ENCODE measurements at regions not wholly inside any gene's neighbourhood (a gene's known extent, or its start where the extent isn't known, plus 50 kb on each side); places are given as distances from the start of the nearest gene placed in this dataset.

DNA sequence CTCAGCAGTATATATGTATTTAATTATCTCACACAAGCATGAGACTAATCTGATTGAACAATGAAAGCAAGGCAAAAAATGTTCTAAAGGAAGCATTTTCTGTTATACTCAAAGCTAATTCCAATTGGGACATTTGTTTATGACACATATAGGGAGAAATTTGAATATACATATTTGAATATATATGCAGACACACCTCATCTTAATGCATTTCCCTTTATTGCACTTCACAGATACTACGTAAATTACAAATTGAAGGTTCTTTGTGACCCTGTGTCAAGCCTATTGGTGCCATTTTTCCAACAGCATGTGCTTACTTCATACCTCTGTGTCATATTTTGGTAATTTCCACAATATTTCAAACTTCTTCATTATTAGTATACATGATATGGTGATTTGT lies 132.1 kb upstream of the STEAP1 start (continued):
- TF ChIP-seq, protein P1, sequence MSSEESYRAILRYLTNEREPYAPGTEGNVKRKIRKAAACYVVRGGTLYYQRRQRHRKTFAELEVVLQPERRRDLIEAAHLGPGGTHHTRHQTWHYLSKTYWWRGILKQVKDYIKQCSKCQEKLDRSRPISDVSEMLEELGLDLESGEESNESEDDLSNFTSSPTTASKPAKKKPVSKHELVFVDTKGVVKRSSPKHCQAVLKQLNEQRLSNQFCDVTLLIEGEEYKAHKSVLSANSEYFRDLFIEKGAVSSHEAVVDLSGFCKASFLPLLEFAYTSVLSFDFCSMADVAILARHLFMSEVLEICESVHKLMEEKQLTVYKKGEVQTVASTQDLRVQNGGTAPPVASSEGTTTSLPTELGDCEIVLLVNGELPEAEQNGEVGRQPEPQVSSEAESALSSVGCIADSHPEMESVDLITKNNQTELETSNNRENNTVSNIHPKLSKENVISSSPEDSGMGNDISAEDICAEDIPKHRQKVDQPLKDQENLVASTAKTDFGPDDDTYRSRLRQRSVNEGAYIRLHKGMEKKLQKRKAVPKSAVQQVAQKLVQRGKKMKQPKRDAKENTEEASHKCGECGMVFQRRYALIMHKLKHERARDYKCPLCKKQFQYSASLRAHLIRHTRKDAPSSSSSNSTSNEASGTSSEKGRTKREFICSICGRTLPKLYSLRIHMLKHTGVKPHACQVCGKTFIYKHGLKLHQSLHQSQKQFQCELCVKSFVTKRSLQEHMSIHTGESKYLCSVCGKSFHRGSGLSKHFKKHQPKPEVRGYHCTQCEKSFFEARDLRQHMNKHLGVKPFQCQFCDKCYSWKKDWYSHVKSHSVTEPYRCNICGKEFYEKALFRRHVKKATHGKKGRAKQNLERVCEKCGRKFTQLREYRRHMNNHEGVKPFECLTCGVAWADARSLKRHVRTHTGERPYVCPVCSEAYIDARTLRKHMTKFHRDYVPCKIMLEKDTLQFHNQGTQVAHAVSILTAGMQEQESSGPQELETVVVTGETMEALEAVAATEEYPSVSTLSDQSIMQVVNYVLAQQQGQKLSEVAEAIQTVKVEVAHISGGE (CRISPR knock-in tag; IDR thresholded peaks at IDR 0.05) = no peak
- TF ChIP-seq PRMT5 (CRISPR knock-in tag; IDR thresholded peaks at IDR 0.05) = no peak
- TF ChIP-seq CGGBP1 (CRISPR knock-in tag; IDR thresholded peaks at IDR 0.05) = no peak
- no peak for TF ChIP-seq ZNF431 (CRISPR knock-in tag; IDR thresholded peaks at IDR 0.05)
- no peak for TF ChIP-seq MECOM (CRISPR knock-in tag; IDR thresholded peaks at IDR 0.05)
- no peak for TF ChIP-seq ZNF316 (IDR thresholded peaks at IDR 0.05)
- TF ChIP-seq ZNF384 (IDR thresholded peaks at IDR 0.05; ENCODE audit: low read depth, low read length) = no peak
- TF ChIP-seq ZHX1 (conservative IDR thresholded peaks at IDR 0.05; ENCODE audit: low read length) = no peak
- no peak for TF ChIP-seq RBM25 (IDR thresholded peaks at IDR 0.05; ENCODE audit: low read depth, low read length, severe bottlenecking)
- TF ChIP-seq NEUROD1 (IDR thresholded peaks at IDR 0.05; ENCODE audit: borderline replicate concordance, low read depth, low read length, partially characterized antibody) = no peak
- TF ChIP-seq, protein P2, sequence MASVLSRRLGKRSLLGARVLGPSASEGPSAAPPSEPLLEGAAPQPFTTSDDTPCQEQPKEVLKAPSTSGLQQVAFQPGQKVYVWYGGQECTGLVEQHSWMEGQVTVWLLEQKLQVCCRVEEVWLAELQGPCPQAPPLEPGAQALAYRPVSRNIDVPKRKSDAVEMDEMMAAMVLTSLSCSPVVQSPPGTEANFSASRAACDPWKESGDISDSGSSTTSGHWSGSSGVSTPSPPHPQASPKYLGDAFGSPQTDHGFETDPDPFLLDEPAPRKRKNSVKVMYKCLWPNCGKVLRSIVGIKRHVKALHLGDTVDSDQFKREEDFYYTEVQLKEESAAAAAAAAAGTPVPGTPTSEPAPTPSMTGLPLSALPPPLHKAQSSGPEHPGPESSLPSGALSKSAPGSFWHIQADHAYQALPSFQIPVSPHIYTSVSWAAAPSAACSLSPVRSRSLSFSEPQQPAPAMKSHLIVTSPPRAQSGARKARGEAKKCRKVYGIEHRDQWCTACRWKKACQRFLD (CRISPR knock-in tag; IDR thresholded peaks at IDR 0.05) = no peak
- TF ChIP-seq SIN3A (IDR thresholded peaks at IDR 0.05; ENCODE audit: borderline replicate concordance in 2 of 2, control insufficient read depth in 1 of 2, low read depth in 2 of 2, low read length in 2 of 2) = no peak

Data from K562 (cell line).